ENCODE measurements at regions not wholly inside any gene's neighbourhood (a gene's known extent, or its start where the extent isn't known, plus 50 kb on each side); places are given as distances from the start of the nearest gene placed in this dataset.
"Not testable (repeated sequence)": the region's sequence is repeated elsewhere in the genome, so short reads cannot be mapped to it uniquely, and the experiment has no call there.

GRCh38 chr5:56666901-56667300 lies 148.4 kb upstream of the MAP3K1 start:
- Histone ChIP-seq H3K27ac (no peak overlapping the region), H3K9me3 (no peaks in the 10 kb centered on the region), H3K27me3 (ENCODE audit: insufficient read depth in 3 of 3, low read length in 2 of 3) (no peaks in the 10 kb centered on the region), H3K4me3 (no peak overlapping the region), H3K4me1 (no peaks in the 10 kb centered on the region), H3K36me3 (ENCODE audit: insufficient read depth in 1 of 2, low read depth in 1 of 2) (no peaks in the 10 kb centered on the region)
- ATAC-seq, result no peak
- WGBS, 3 donors, result 84 to 88% (median 86%) methylated on average over 6 of the region's 6 CpGs
- intact Hi-C loops (cut with DNase I), result no loop called here
- no peak for DNase-seq
- no peak for TF ChIP-seq CTCF (IDR thresholded peaks at IDR 0.05)

- H3K4me1 ChIP-seq; DNase-seq; H3K9me3 ChIP-seq; H3K27me3 ChIP-seq (ENCODE audit: insufficient read depth in 3 of 3, low read length in 2 of 3); H3K36me3 ChIP-seq (ENCODE audit: insufficient read depth in 1 of 2, low read depth in 1 of 2); ATAC-seq; intact Hi-C loops (cut with DNase I); H3K27ac ChIP-seq; H3K4me3 ChIP-seq: not testable (repeated sequence)
- WGBS, 3 donors, result 65 to 75% (median 66%) methylated on average over 3 of the region's 3 CpGs
Measured at GRCh38 chr5:56665117-56665516, 150.2 kb upstream of the MAP3K1 start.

DNA sequence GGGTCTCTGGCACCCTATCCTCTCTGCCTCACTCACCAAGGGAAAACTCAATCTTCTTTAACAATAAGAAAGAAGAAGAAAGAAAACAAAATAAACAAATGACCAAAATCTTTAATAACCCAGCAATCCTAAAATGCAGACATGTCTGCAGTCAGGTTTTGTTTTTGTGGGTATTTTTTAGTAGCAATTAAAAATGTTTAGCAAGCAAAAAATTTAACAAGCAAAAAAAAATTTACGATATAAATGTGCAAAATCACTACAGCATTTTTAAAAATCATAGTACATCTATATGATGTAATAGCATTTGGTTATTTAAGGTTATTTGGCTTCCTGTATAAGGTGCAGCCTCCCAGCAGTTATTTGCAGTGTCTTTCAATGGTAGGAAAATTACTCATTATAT lies 151.3 kb upstream of the MAP3K1 start:
- no peak for DNase-seq
- no peak for TF ChIP-seq CTCF (IDR thresholded peaks at IDR 0.05)
- Histone ChIP-seq H3K36me3 (ENCODE audit: insufficient read depth in 1 of 2, low read depth in 1 of 2) (no peaks in the 10 kb centered on the region), H3K27ac (no peak overlapping the region), H3K27me3 (ENCODE audit: insufficient read depth in 3 of 3, low read length in 2 of 3) (no peaks in the 10 kb centered on the region), H3K4me1 (no peaks in the 10 kb centered on the region), H3K9me3 (no peaks in the 10 kb centered on the region), H3K4me3 (no peak overlapping the region)
- WGBS, 3 donors, result 93 to 94% (median 93%) methylated on average over 1 of the region's 1 CpG
- no peak for ATAC-seq
- intact Hi-C loops (cut with DNase I), result no loop called here

- ATAC-seq, result no peak
- Histone ChIP-seq H3K4me3 (no peak overlapping the region), H3K27ac (no peak overlapping the region), H3K9me3 (no peaks in the 10 kb centered on the region), H3K27me3 (ENCODE audit: insufficient read depth in 3 of 3, low read length in 2 of 3) (no peaks in the 10 kb centered on the region), H3K4me1 (no peaks in the 10 kb centered on the region), H3K36me3 (ENCODE audit: insufficient read depth in 1 of 2, low read depth in 1 of 2) (no peaks in the 10 kb centered on the region)
- TF ChIP-seq CTCF (IDR thresholded peaks at IDR 0.05), result no peak
- 80 to 86% (median 85%) methylated on average over 4 of the region's 4 CpGs for WGBS, 3 donors
- intact Hi-C loops (cut with DNase I), result no loop called here
- no peak for DNase-seq
Measured at GRCh38 chr5:56663523-56663922, 151.8 kb upstream of the MAP3K1 start.

DNA sequence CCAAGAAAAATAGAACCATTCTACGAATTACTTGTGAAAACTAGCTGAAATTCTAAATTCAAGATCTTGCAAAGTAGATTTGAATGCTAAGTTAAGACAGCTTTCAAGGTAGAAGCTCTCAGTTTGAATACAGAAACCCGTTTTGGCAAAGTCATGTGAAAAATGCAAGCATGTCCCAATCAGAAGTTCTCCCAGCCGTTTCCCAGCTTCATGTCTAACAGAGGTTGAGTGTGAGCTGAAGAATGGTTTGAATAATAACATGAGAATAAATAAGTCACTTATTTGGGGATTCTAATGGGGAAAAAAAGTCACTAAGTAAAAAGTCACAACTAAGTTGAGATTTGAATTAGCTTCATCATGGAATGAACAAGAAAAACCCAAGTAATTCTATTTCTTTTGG lies 152.5 kb upstream of the MAP3K1 start:
- Histone ChIP-seq H3K4me3 (no peak overlapping the region), H3K36me3 (ENCODE audit: insufficient read depth in 1 of 2, low read depth in 1 of 2) (no peaks in the 10 kb centered on the region), H3K4me1 (no peaks in the 10 kb centered on the region), H3K9me3 (no peaks in the 10 kb centered on the region), H3K27ac (no peak overlapping the region), H3K27me3 (ENCODE audit: insufficient read depth in 3 of 3, low read length in 2 of 3) (no peaks in the 10 kb centered on the region)
- no peak for DNase-seq
- intact Hi-C loops (cut with DNase I), result no loop called here
- WGBS, 3 donors, result 63 to 77% (median 64%) methylated on average over 3 of the region's 3 CpGs
- no peak for ATAC-seq
- no peak for TF ChIP-seq CTCF (IDR thresholded peaks at IDR 0.05)

All from psoas muscle (tissue), 7 donors.